NOMO-1 treated with dmso at 0.1 percent for 144 hours (cell line): ENCODE measurements at regions not wholly inside any gene's neighbourhood (a gene's known extent, or its start where the extent isn't known, plus 50 kb on each side); places are given as distances from the start of the nearest gene placed in this dataset.

Source experiments
- DNase-seq: peaks from one replicate; lab custom pipeline; 2025; ENCODE audit not compliant: unreplicated experiment; lab: John Stamatoyannopoulos, UW

GRCh38 chr12:58764100-58764953 lies 156.0 kb downstream of the LRIG3 start:
- no peak for DNase-seq

- no peak for DNase-seq
Measured at GRCh38 chr12:58765076-58765475, 155.2 kb downstream of the LRIG3 start.

- no peak for DNase-seq
Measured at GRCh38 chr12:58765653-58766512, 154.4 kb downstream of the LRIG3 start.

GRCh38 chr12:58766513-58766870 lies 153.8 kb downstream of the LRIG3 start:
- no peak for DNase-seq

- DNase-seq, result no peak
Measured at GRCh38 chr12:58767496-58767895, 152.8 kb downstream of the LRIG3 start.

GRCh38 chr12:58773986-58774385 lies 146.3 kb downstream of the LRIG3 start:
- DNase-seq, result no peak

- DNase-seq, result no peak
Measured at GRCh38 chr12:58774731-58775130, 145.6 kb downstream of the LRIG3 start.

- DNase-seq, result no peak
Measured at GRCh38 chr12:58775396-58775795, 144.9 kb downstream of the LRIG3 start.

- no peak for DNase-seq
Measured at GRCh38 chr12:58776144-58776543, 144.2 kb downstream of the LRIG3 start.

- DNase-seq, result no peak
Measured at GRCh38 chr12:58777815-58778214, 142.5 kb downstream of the LRIG3 start.

- no peak for DNase-seq
Measured at GRCh38 chr12:58781609-58782008, 138.7 kb downstream of the LRIG3 start.

- no peak for DNase-seq
Measured at GRCh38 chr12:58787021-58787760, 133.1 kb downstream of the LRIG3 start.

- no peak for DNase-seq
Measured at GRCh38 chr12:58794859-58795258, 125.4 kb downstream of the LRIG3 start.

- no peak for DNase-seq
Measured at GRCh38 chr12:58795825-58796224, 124.5 kb downstream of the LRIG3 start.

- no peak for DNase-seq
Measured at GRCh38 chr12:58801986-58802385, 118.3 kb downstream of the LRIG3 start.

- DNase-seq, result no peak
Measured at GRCh38 chr12:58803908-58804307, 116.4 kb downstream of the LRIG3 start.

- DNase-seq, result no peak
Measured at GRCh38 chr12:58804749-58805148, 115.6 kb downstream of the LRIG3 start.

- DNase-seq, result no peak
Measured at GRCh38 chr12:58809064-58809607, 111.2 kb downstream of the LRIG3 start.

- no peak for DNase-seq
Measured at GRCh38 chr12:58811346-58811745, 109.0 kb downstream of the LRIG3 start.

- no peak for DNase-seq
Measured at GRCh38 chr12:58812214-58812613, 108.1 kb downstream of the LRIG3 start.

- DNase-seq, result no peak
Measured at GRCh38 chr12:58814036-58814435, 106.3 kb downstream of the LRIG3 start.
